ENCODE measurements at regions not wholly inside any gene's neighbourhood (a gene's known extent, or its start where the extent isn't known, plus 50 kb on each side); places are given as distances from the start of the nearest gene placed in this dataset.

DNA sequence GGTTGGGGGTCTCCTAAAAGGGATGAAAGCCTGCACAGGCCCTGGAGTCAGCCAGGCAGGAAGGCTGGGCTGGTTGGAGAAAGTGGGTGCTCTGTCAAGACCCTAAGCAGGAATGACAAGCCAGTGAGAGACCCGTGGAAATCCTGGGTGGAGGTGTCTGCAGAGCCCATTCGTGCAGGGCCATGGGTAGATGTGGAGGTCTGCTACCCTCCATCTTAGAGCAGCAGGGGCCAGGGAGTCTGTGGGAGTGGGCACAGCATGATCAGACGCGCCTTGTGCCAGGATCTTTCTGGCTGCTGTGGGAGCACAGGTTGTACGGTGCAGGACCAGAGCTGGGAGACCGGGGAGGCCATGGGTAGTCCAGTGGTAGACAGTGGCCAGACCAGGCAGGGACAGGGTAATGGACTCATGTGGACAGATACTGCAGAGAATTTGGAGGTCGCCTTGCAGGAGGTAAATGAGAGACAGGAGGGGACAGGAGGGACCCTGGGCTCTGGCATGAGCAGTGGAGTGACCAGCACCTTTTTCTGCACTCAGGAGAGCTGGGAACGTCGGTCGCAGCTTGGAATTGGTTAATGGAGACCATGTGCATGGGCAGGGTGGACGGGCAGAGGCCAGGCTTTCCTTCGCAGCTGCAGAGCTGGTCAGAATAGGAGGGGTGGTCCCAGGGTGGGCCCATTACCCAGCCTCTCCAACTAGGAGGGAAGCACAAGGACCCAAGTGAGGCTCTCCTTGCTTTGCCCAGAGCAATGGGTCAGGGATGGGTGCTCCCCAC lies 203.5 kb upstream of the PMEPA1 start:
- Histone ChIP-seq H3K27ac (ENCODE audit: low read length) (no peak overlapping the region), H3K79me2 (ENCODE audit: low read length) (no peaks in the 10 kb centered on the region), H3K4me3 (ENCODE audit: low read length) (no peak overlapping the region), H3K9ac (ENCODE audit: low read length) (no peak overlapping the region), H3K9me3 (ENCODE audit: insufficient read depth, low read length) (no peaks in the 10 kb centered on the region), H2AFZ (ENCODE audit: low read depth, low read length) (no peak overlapping the region), H3K27me3 (ENCODE audit: low read depth, low read length) (peaks cover 83% of the 10 kb centered on the region), H4K20me1 (ENCODE audit: insufficient read depth, low read length) (no peaks in the 10 kb centered on the region), H3K36me3 (replicated peaks; ENCODE audit: low read depth, low read length) (no peaks in the 10 kb centered on the region), H3K4me2 (ENCODE audit: low read length) (no peak overlapping the region), H3K4me1 (ENCODE audit: low read length) (no peaks in the 10 kb centered on the region)
- TF ChIP-seq EZH2phosphoT487 (IDR thresholded peaks at IDR 0.05; ENCODE audit: low read depth), result no peak
- TF ChIP-seq, protein P1, sequence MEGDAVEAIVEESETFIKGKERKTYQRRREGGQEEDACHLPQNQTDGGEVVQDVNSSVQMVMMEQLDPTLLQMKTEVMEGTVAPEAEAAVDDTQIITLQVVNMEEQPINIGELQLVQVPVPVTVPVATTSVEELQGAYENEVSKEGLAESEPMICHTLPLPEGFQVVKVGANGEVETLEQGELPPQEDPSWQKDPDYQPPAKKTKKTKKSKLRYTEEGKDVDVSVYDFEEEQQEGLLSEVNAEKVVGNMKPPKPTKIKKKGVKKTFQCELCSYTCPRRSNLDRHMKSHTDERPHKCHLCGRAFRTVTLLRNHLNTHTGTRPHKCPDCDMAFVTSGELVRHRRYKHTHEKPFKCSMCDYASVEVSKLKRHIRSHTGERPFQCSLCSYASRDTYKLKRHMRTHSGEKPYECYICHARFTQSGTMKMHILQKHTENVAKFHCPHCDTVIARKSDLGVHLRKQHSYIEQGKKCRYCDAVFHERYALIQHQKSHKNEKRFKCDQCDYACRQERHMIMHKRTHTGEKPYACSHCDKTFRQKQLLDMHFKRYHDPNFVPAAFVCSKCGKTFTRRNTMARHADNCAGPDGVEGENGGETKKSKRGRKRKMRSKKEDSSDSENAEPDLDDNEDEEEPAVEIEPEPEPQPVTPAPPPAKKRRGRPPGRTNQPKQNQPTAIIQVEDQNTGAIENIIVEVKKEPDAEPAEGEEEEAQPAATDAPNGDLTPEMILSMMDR (IDR thresholded peaks at IDR 0.05; ENCODE audit: low read depth, low read length), result no peak

DNA sequence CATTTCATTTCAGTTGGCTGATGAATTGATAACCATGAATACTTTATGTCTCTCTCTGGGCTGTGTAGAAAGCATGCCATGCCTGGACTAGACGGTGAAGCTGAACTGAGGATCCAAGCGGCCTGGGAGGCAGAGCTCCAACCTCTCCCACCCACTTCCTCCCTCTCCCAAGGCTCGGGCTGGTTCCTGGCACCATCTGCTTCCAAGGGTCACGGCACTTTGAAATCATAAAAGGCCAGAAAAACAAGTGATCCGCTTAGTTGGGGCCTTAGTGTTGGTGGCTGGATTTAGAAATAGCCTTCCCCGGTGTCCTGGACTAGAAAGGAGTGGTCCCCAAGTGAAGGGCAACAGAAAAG lies 202.4 kb upstream of the PMEPA1 start:
- peaks cover 78% of the 10 kb centered on the region for H3K27me3 ChIP-seq (ENCODE audit: low read depth, low read length)
- no peak for TF ChIP-seq EZH2phosphoT487 (IDR thresholded peaks at IDR 0.05; ENCODE audit: low read depth)
- TF ChIP-seq, protein P1 (IDR thresholded peaks at IDR 0.05; ENCODE audit: low read depth, low read length), result no peak
- H3K36me3 ChIP-seq (replicated peaks; ENCODE audit: low read depth, low read length), result no peaks in the 10 kb centered on the region
- H3K79me2 ChIP-seq (ENCODE audit: low read length), result no peaks in the 10 kb centered on the region
- H3K4me3 ChIP-seq (ENCODE audit: low read length), result no peak overlapping the region
- H2AFZ ChIP-seq (ENCODE audit: low read depth, low read length), result no peak overlapping the region
- no peaks in the 10 kb centered on the region for H3K4me1 ChIP-seq (ENCODE audit: low read length)
- no peaks in the 10 kb centered on the region for H3K9me3 ChIP-seq (ENCODE audit: insufficient read depth, low read length)
- no peak overlapping the region for H3K4me2 ChIP-seq (ENCODE audit: low read length)
- H3K27ac ChIP-seq (ENCODE audit: low read length), result no peak overlapping the region
- no peaks in the 10 kb centered on the region for H4K20me1 ChIP-seq (ENCODE audit: insufficient read depth, low read length)
- H3K9ac ChIP-seq (ENCODE audit: low read length), result no peak overlapping the region

DNA sequence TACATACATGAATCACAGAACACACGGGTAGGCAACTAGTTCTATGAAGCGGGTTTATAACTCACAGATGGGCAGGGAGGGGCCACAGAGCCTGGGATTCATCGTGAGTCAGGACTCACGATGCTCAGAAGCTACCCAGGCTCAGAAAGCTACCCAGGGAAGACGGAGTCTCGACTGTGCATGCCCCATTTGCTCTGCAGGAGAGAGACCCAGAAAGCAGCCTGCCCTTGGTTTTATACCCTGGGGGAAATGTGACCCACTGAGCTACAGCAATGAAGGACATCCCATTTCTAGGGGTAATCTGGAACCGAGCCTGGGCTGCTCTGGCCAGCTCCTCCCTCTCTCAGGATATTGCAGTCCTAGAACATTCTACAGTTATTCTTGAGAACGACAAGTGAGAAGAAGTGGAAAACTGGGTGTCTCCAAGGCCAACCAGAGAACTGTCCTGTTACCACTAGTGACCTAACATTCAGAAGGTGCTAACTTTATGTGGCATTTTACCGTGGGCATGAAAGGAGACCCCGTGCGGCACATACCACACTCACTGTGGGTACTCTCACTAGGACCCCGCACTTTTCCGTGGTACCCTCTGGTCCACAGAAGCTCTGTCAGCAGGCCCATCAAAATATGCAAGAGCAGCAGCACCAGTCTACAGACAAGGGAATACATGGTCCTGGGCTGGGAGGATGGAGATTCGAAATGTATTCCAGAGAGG lies 201.9 kb upstream of the PMEPA1 start:
- no peak overlapping the region for H3K4me2 ChIP-seq (ENCODE audit: low read length)
- no peak overlapping the region for H3K4me3 ChIP-seq (ENCODE audit: low read length)
- H3K9me3 ChIP-seq (ENCODE audit: insufficient read depth, low read length), result no peaks in the 10 kb centered on the region
- H4K20me1 ChIP-seq (ENCODE audit: insufficient read depth, low read length), result no peaks in the 10 kb centered on the region
- H2AFZ ChIP-seq (ENCODE audit: low read depth, low read length), result no peak overlapping the region
- H3K27me3 ChIP-seq (ENCODE audit: low read depth, low read length), result peaks cover 74% of the 10 kb centered on the region
- TF ChIP-seq, protein P1 (IDR thresholded peaks at IDR 0.05; ENCODE audit: low read depth, low read length), result no peak
- no peak for TF ChIP-seq EZH2phosphoT487 (IDR thresholded peaks at IDR 0.05; ENCODE audit: low read depth)
- no peaks in the 10 kb centered on the region for H3K36me3 ChIP-seq (replicated peaks; ENCODE audit: low read depth, low read length)
- H3K4me1 ChIP-seq (ENCODE audit: low read length), result no peaks in the 10 kb centered on the region
- H3K9ac ChIP-seq (ENCODE audit: low read length), result no peak overlapping the region
- H3K27ac ChIP-seq (ENCODE audit: low read length), result no peak overlapping the region
- no peaks in the 10 kb centered on the region for H3K79me2 ChIP-seq (ENCODE audit: low read length)

DNA sequence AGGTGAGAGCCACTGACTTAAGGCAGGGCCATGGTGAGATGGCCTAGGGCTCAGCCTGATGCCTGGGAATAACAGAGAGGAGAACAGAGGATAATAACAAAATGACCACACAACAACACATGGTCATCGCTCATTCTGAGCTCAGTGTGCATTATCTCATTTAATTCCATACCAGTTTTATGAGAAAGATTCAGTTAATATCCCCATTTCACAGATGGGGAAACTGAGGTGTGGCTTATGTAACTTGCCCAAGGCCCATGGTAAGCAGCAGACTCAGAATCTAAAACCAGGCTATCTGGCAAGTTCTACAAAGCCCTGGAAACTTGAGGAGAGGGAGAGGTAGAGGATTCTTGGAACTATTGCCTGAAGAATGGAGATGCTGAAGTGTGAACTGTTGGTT lies 200.9 kb upstream of the PMEPA1 start:
- TF ChIP-seq, protein P1 (IDR thresholded peaks at IDR 0.05; ENCODE audit: low read depth, low read length), result no peak
- TF ChIP-seq EZH2phosphoT487 (IDR thresholded peaks at IDR 0.05; ENCODE audit: low read depth), result no peak
- H4K20me1 ChIP-seq (ENCODE audit: insufficient read depth, low read length), result no peaks in the 10 kb centered on the region
- no peaks in the 10 kb centered on the region for H3K36me3 ChIP-seq (replicated peaks; ENCODE audit: low read depth, low read length)
- H3K4me1 ChIP-seq (ENCODE audit: low read length), result no peaks in the 10 kb centered on the region
- H3K9ac ChIP-seq (ENCODE audit: low read length), result no peak overlapping the region
- peaks cover 74% of the 10 kb centered on the region for H3K27me3 ChIP-seq (ENCODE audit: low read depth, low read length)
- no peak overlapping the region for H2AFZ ChIP-seq (ENCODE audit: low read depth, low read length)
- H3K4me3 ChIP-seq (ENCODE audit: low read length), result no peak overlapping the region
- H3K4me2 ChIP-seq (ENCODE audit: low read length), result no peak overlapping the region
- no peaks in the 10 kb centered on the region for H3K9me3 ChIP-seq (ENCODE audit: insufficient read depth, low read length)
- no peak overlapping the region for H3K27ac ChIP-seq (ENCODE audit: low read length)
- H3K79me2 ChIP-seq (ENCODE audit: low read length), result no peaks in the 10 kb centered on the region
